Gastrocnemius medialis (tissue), 4 donors: ENCODE measurements at regions not wholly inside any gene's neighbourhood (a gene's known extent, or its start where the extent isn't known, plus 50 kb on each side); places are given as distances from the start of the nearest gene placed in this dataset.

Experiments
- POLR2A ChIP-seq, 2 donors: fragments of 450-650 bp; IDR thresholded peaks; one replicate each; pipeline ENCODE4 v1.6.1; 2017; ENCODE audit warnings: antibody characterized with exemption in 2 of 2, mild to moderate bottlenecking in 2 of 2, moderate library complexity in 2 of 2
- TF ChIP-seq, protein P1 (sequence below), 5 experiments: fragments of 450-650 bp in 3 of 5; fragments of 200-600 bp in 2 of 5; sonication (generic) in 2 of 5; IDR thresholded peaks in 4 of 5; conservative IDR thresholded peaks in 1 of 5; 1 replicate in 4 of 5; 2 replicates in 1 of 5; pipeline ENCODE4 v1.5.1; 2016 to 2019; ENCODE audit warnings: antibody characterized with exemption in 5 of 5, mild to moderate bottlenecking in 3 of 5, moderate library complexity in 3 of 5

GRCh38 chr3:162136136-162136535, 639.5 kb downstream of the OTOL1 start:
- TF ChIP-seq, protein P1, sequence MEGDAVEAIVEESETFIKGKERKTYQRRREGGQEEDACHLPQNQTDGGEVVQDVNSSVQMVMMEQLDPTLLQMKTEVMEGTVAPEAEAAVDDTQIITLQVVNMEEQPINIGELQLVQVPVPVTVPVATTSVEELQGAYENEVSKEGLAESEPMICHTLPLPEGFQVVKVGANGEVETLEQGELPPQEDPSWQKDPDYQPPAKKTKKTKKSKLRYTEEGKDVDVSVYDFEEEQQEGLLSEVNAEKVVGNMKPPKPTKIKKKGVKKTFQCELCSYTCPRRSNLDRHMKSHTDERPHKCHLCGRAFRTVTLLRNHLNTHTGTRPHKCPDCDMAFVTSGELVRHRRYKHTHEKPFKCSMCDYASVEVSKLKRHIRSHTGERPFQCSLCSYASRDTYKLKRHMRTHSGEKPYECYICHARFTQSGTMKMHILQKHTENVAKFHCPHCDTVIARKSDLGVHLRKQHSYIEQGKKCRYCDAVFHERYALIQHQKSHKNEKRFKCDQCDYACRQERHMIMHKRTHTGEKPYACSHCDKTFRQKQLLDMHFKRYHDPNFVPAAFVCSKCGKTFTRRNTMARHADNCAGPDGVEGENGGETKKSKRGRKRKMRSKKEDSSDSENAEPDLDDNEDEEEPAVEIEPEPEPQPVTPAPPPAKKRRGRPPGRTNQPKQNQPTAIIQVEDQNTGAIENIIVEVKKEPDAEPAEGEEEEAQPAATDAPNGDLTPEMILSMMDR (IDR thresholded peaks at IDR 0.05 in 4 of 5, conservative IDR thresholded peaks at IDR 0.05 in 1 of 5), result no peak
- no peak for TF ChIP-seq POLR2A (IDR thresholded peaks at IDR 0.05)
